ENCODE measurements at regions not wholly inside any gene's neighbourhood (a gene's known extent, or its start where the extent isn't known, plus 50 kb on each side); places are given as distances from the start of the nearest gene placed in this dataset.

DNA sequence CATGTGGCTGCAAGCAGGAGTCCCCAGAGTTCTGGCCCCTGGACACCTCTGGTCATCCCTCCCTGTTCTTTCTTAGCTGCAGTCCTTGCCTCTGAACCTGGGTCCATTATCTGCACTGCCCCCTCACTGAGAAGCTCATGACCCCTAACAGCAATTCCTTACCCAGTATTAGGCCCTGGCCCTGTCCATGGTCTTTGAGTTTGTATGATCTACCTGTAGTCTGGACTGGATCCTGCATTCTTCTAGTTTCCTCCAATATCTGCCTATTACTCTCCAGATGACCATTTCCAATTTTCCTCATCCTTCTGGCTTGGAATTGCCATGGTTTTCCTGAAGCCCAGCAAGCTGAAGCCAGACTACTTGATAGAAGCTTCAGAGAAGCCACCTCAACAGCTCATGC, 302.4 kb upstream of the HS6ST1 start:
- H3K9me3 Mint-ChIP-seq (ENCODE audit: unreplicated experiment), result no peaks in the 10 kb centered on the region
- DNase-seq, result no peak
- no peak overlapping the region for H3K27ac Mint-ChIP-seq (ENCODE audit: unreplicated experiment)
- H3K36me3 Mint-ChIP-seq (ENCODE audit: insufficient read depth, unreplicated experiment), result no peaks in the 10 kb centered on the region
- ChIA-PET POLR2A (no interaction called here), CTCF (no interaction called here)
- Histone ChIP-seq H3K27me3 (replicated peaks; ENCODE audit: control insufficient read depth, insufficient read depth, low read length) (no peaks in the 10 kb centered on the region), H3K4me3 (ENCODE audit: low read depth, low read length) (no peak overlapping the region), H3K9me3 (no peaks in the 10 kb centered on the region), H3K36me3 (ENCODE audit: control insufficient read depth, insufficient read depth, low read length) (no peaks in the 10 kb centered on the region), H3K4me1 (no peaks in the 10 kb centered on the region)
- intact Hi-C loops (cut with micrococcal nuclease; ENCODE audit: unreplicated experiment), result no loop called here
- no peaks in the 10 kb centered on the region for H3K4me1 Mint-ChIP-seq (ENCODE audit: low read depth, unreplicated experiment)
- no peaks in the 10 kb centered on the region for H3K27me3 Mint-ChIP-seq (ENCODE audit: insufficient read depth, unreplicated experiment)
- TF ChIP-seq, protein P1, sequence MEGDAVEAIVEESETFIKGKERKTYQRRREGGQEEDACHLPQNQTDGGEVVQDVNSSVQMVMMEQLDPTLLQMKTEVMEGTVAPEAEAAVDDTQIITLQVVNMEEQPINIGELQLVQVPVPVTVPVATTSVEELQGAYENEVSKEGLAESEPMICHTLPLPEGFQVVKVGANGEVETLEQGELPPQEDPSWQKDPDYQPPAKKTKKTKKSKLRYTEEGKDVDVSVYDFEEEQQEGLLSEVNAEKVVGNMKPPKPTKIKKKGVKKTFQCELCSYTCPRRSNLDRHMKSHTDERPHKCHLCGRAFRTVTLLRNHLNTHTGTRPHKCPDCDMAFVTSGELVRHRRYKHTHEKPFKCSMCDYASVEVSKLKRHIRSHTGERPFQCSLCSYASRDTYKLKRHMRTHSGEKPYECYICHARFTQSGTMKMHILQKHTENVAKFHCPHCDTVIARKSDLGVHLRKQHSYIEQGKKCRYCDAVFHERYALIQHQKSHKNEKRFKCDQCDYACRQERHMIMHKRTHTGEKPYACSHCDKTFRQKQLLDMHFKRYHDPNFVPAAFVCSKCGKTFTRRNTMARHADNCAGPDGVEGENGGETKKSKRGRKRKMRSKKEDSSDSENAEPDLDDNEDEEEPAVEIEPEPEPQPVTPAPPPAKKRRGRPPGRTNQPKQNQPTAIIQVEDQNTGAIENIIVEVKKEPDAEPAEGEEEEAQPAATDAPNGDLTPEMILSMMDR (IDR thresholded peaks at IDR 0.05; ENCODE audit: insufficient read depth in 1 of 2, low read depth in 1 of 2, low read length in 1 of 2, severe bottlenecking in 1 of 2, unreplicated experiment in 1 of 2), result no peak
- no peak overlapping the region for H3K4me3 Mint-ChIP-seq (ENCODE audit: unreplicated experiment)
- no TSS peak for BruUV-seq (replicated peaks)

DNA sequence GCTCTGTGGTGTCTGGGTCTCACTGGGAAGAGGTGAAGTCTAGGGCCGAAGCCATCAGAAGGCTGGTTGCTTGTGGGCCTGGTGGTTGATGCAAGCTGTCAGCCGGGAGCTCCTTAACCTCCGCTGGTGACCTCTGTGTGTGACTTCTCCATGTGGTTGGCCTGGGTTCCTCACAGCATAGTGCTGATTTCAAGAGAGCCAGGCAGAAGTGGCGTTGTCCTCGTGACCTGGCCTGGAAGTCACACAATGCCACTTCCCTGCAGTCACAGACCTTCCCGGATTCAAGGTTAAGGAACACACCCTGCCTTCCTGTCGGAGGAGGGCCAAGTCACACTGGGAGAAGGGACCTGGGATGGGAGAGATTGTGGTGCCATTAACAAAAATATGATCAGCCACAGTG, 303.7 kb upstream of the HS6ST1 start:
- POLR2A ChIA-PET, result no interaction called here
- H3K36me3 ChIP-seq (ENCODE audit: control insufficient read depth, insufficient read depth, low read length), result no peaks in the 10 kb centered on the region
- H3K27ac Mint-ChIP-seq (ENCODE audit: unreplicated experiment), result no peak overlapping the region
- CTCF ChIA-PET, result no interaction called here
- no peaks in the 10 kb centered on the region for H3K4me1 Mint-ChIP-seq (ENCODE audit: low read depth, unreplicated experiment)
- H3K4me3 ChIP-seq (ENCODE audit: low read depth, low read length), result no peak overlapping the region
- H3K4me3 Mint-ChIP-seq (ENCODE audit: unreplicated experiment), result no peak overlapping the region
- TF ChIP-seq, protein P1 (IDR thresholded peaks at IDR 0.05; ENCODE audit: insufficient read depth in 1 of 2, low read depth in 1 of 2, low read length in 1 of 2, severe bottlenecking in 1 of 2, unreplicated experiment in 1 of 2), result no peak
- no TSS peak for BruUV-seq (replicated peaks)
- no peaks in the 10 kb centered on the region for H3K9me3 Mint-ChIP-seq (ENCODE audit: unreplicated experiment)
- H3K9me3 ChIP-seq, result no peaks in the 10 kb centered on the region
- intact Hi-C loops (cut with micrococcal nuclease; ENCODE audit: unreplicated experiment), result no loop called here
- H3K27me3 ChIP-seq (replicated peaks; ENCODE audit: control insufficient read depth, insufficient read depth, low read length), result no peaks in the 10 kb centered on the region
- peak in 1 of 2 experiments; percentile 14 for DNase-seq
- peaks cover 4% of the 10 kb centered on the region for H3K27me3 Mint-ChIP-seq (ENCODE audit: insufficient read depth, unreplicated experiment)
- no peaks in the 10 kb centered on the region for H3K4me1 ChIP-seq
- no peaks in the 10 kb centered on the region for H3K36me3 Mint-ChIP-seq (ENCODE audit: insufficient read depth, unreplicated experiment)

DNA sequence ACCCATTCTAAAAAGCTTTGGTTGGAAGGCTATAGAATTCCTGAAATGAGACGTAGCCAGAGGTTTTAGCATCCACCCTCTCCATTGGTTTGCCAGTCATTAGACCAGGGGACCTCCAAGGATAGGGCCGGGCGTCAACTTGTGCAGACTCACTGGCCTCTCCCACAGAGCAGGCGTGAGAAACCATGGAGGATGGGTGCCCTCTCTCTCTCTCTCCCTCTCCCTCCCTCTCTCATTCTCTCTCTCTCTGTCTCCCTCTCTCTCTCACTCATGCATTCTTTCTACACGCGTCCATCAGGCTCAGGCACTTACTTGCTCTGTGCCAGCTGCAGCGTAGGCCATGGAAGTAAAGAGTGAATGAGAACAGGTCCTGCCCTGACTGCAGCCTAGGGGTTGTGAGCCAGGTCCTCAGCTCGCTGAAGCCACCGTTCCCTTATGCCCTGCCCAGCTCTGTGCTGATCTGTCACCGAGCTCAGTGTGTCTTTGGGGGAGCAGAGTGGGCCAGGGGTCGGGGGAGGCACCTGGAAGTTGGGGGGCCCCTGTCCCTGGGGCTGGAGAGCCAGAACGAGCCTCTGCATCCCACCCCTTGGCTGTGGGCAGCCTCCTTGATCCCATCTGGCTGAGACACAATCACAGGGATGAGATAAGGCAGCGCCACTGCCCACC, 304.4 kb upstream of the HS6ST1 start:
- Mint-ChIP-seq H3K9me3 (ENCODE audit: unreplicated experiment) (no peaks in the 10 kb centered on the region), H3K27ac (ENCODE audit: unreplicated experiment) (no peak overlapping the region), H3K4me3 (ENCODE audit: unreplicated experiment) (no peak overlapping the region), H3K4me1 (ENCODE audit: low read depth, unreplicated experiment) (no peaks in the 10 kb centered on the region), H3K36me3 (ENCODE audit: insufficient read depth, unreplicated experiment) (no peaks in the 10 kb centered on the region), H3K27me3 (ENCODE audit: insufficient read depth, unreplicated experiment) (peaks cover 4% of the 10 kb centered on the region)
- TF ChIP-seq, protein P1 (IDR thresholded peaks at IDR 0.05; ENCODE audit: insufficient read depth in 1 of 2, low read depth in 1 of 2, low read length in 1 of 2, severe bottlenecking in 1 of 2, unreplicated experiment in 1 of 2), result no peak
- DNase-seq, result peak in 1 of 2 experiments; percentile 23
- Histone ChIP-seq H3K27me3 (replicated peaks; ENCODE audit: control insufficient read depth, insufficient read depth, low read length) (no peaks in the 10 kb centered on the region), H3K4me3 (ENCODE audit: low read depth, low read length) (no peak overlapping the region), H3K36me3 (ENCODE audit: control insufficient read depth, insufficient read depth, low read length) (no peaks in the 10 kb centered on the region), H3K4me1 (no peaks in the 10 kb centered on the region), H3K9me3 (no peaks in the 10 kb centered on the region)
- intact Hi-C loops (cut with micrococcal nuclease; ENCODE audit: unreplicated experiment), result no loop called here
- POLR2A ChIA-PET, result no interaction called here
- no TSS peak for BruUV-seq (replicated peaks)
- CTCF ChIA-PET, result no interaction called here

Data from Caco-2 (cell line).